ENCODE measurements at regions not wholly inside any gene's neighbourhood (a gene's known extent, or its start where the extent isn't known, plus 50 kb on each side); places are given as distances from the start of the nearest gene placed in this dataset.
"Not testable (repeated sequence)": the region's sequence is repeated elsewhere in the genome, so short reads cannot be mapped to it uniquely, and the experiment has no call there.

DNA sequence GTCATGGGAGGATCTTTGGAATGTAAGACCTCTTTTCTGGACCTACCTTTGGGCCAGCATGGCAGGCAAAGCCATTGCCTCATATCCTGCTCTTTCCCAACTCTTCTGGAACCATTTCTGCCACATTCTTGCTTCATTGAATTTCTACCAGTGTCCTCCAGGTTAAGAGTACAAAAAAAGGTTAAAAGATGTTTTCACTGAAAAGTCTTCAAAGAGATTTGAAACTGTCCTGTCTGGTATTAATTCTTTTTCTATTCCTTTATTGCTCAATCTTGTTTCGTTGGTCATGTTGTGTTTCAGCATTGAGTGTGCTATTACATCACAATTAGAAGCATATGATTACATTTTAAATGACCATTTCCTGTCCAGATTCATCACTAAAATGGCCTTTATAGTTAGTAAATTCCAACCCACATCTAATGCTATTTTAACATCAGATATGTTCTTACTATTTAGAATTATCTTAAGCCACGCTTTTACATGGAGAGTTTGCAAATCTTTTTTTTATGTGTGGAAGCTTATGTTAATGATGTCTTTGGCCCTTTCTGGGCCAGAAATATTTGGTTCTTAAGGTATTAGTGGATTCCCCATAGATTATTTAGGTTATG lies 450.9 kb downstream of the GJA1 start:
- intact Hi-C loops (cut with DNase I) = no loop called here
- H3K36me3 ChIP-seq = no peaks in the 10 kb centered on the region
- H3K4me3 ChIP-seq = no peak overlapping the region
- H3K9me3 ChIP-seq = no peaks in the 10 kb centered on the region
- DNase-seq (no peak), ATAC-seq (peak; percentile 11)
- no peaks in the 10 kb centered on the region for H3K27me3 ChIP-seq
- H3K4me1 ChIP-seq = no peaks in the 10 kb centered on the region
- H3K27ac ChIP-seq = no peak overlapping the region
- TF ChIP-seq, protein P1, sequence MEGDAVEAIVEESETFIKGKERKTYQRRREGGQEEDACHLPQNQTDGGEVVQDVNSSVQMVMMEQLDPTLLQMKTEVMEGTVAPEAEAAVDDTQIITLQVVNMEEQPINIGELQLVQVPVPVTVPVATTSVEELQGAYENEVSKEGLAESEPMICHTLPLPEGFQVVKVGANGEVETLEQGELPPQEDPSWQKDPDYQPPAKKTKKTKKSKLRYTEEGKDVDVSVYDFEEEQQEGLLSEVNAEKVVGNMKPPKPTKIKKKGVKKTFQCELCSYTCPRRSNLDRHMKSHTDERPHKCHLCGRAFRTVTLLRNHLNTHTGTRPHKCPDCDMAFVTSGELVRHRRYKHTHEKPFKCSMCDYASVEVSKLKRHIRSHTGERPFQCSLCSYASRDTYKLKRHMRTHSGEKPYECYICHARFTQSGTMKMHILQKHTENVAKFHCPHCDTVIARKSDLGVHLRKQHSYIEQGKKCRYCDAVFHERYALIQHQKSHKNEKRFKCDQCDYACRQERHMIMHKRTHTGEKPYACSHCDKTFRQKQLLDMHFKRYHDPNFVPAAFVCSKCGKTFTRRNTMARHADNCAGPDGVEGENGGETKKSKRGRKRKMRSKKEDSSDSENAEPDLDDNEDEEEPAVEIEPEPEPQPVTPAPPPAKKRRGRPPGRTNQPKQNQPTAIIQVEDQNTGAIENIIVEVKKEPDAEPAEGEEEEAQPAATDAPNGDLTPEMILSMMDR (IDR thresholded peaks at IDR 0.05) = no peak

DNA sequence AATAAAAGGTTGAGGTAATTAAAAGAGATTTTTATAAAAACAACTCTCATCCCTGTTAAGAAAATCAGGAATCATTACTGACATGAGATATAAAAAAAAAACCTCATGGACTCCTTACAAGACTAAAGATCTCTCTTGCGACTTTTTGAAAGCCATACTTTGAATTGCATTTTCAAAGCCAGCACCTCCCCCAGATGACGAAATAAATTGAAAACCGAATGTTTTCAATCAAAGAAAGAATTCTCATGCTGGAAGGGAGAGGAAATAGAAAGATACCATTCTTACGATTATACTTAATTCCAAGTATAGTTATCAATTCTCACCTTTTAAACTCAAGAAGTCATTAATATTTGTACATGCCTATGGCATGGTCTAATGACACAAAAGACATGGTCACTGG lies 452.3 kb downstream of the GJA1 start:
- ATAC-seq (no peak), DNase-seq (no peak)
- H3K4me1 ChIP-seq = no peaks in the 10 kb centered on the region
- no peak overlapping the region for H3K27ac ChIP-seq
- intact Hi-C loops (cut with DNase I) = no loop called here
- H3K9me3 ChIP-seq = no peaks in the 10 kb centered on the region
- no peaks in the 10 kb centered on the region for H3K27me3 ChIP-seq
- TF ChIP-seq, protein P1 (IDR thresholded peaks at IDR 0.05) = no peak
- no peaks in the 10 kb centered on the region for H3K36me3 ChIP-seq
- H3K4me3 ChIP-seq = no peak overlapping the region

DNA sequence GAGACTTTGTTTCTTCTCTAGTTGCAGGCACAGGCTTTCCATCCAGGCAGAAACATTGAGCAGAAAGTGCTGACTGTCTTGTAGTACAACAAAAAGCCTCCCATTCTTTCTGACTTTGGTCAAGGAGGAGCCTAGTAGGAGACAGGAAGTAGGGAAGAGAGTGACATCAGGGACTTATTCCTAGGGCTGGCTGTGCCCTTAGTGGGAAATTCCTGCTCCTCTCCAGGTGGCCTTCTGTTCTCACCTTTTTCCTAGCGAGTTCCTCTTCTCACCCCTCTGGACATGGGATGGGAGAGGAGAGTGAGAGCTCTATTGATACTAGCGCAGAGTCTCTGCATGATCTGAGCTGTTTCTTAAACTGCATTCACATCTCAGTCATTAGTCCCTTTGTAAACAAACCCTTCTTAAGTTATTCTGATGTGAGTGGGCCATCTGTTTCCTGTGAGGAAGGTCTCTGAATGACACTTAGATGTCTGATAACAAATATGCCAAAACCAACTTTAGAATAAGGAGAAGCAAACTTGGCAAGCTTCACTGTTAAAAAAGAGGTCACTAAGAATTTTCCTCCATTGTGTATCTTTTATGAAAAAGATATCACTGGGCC lies 455.0 kb downstream of the GJA1 start:
- Histone ChIP-seq H3K36me3 (no peaks in the 10 kb centered on the region), H3K9me3 (no peaks in the 10 kb centered on the region), H3K4me1 (no peaks in the 10 kb centered on the region), H3K4me3 (no peak overlapping the region), H3K27me3 (no peaks in the 10 kb centered on the region), H3K27ac (no peak overlapping the region)
- TF ChIP-seq, protein P1 (IDR thresholded peaks at IDR 0.05) = no peak
- DNase-seq (no peak), ATAC-seq (no peak)
- intact Hi-C loops (cut with DNase I) = no loop called here

DNA sequence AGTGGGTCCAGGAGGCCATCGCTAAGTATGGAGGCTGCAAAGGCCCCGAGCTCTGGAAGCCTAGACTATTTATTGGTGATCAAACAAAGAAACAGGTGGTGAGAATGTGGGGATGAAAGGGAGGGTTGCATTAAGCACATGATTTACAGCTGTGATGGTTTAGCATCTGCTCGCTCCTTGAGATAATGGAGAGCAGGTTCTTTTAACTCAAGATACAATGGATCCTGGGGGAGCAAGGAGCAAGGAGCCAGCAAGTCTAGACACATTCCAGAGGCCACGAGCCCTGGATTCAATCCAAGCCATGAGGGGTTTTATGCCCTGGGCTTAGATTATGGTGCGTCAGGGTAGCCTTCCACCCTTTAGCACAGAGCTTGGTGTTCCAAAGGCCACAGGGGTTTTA lies 460.3 kb downstream of the GJA1 start:
- H3K4me3 ChIP-seq; H3K9me3 ChIP-seq; H3K4me1 ChIP-seq; intact Hi-C loops (cut with DNase I); H3K27ac ChIP-seq; H3K27me3 ChIP-seq; DNase-seq; ATAC-seq; H3K36me3 ChIP-seq: not testable (repeated sequence)

DNA sequence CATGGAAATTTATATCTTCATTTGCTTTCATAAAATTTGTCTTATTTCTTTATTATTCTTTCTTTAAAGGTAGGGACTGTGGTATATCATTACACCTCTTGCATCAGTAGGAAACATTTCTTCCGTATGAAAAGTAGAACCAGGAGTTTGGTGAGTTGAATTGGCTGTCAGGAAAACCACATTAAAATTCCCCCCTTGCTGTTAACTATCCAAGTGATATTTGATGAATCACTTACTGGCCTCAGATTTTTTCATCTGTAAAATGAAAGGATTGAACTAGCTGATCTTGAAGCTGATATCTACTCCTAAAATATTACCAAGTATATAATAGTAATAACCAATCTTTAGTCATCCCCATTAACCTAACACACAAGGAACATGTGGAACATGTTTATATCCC lies 460.9 kb downstream of the GJA1 start:
- ATAC-seq (no peak), DNase-seq (no peak)
- Histone ChIP-seq H3K4me1 (no peaks in the 10 kb centered on the region), H3K36me3 (no peaks in the 10 kb centered on the region), H3K4me3 (no peak overlapping the region), H3K27me3 (no peaks in the 10 kb centered on the region), H3K9me3 (no peaks in the 10 kb centered on the region), H3K27ac (no peak overlapping the region)
- TF ChIP-seq, protein P1 (IDR thresholded peaks at IDR 0.05) = no peak
- intact Hi-C loops (cut with DNase I) = no loop called here

DNA sequence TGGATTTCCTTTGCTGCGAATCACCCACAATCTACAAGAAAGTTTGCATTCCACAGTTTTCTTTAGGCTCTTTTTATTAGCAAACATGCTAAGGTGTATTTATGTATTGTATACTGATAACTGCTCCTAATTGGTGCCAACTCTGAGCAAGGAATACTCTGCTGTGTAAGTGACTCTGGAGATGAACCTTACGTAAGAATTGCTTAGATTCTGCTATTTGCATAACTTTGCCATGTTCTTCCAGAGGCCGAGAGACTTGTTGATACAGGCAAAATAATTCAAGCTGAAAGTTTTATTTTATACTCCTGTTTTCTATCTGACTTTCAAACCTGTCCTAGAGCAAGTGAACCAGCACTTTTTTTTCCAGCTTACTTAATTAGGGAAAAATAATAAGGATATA lies 461.3 kb downstream of the GJA1 start:
- no peak overlapping the region for H3K4me3 ChIP-seq
- H3K4me1 ChIP-seq = no peaks in the 10 kb centered on the region
- DNase-seq = no peak
- H3K27ac ChIP-seq = no peak overlapping the region
- H3K9me3 ChIP-seq = no peaks in the 10 kb centered on the region
- H3K36me3 ChIP-seq = no peaks in the 10 kb centered on the region
- TF ChIP-seq, protein P1 (IDR thresholded peaks at IDR 0.05) = no peak
- ATAC-seq = no peak
- H3K27me3 ChIP-seq = no peaks in the 10 kb centered on the region
- intact Hi-C loops (cut with DNase I) = no loop called here

Data from left lung (tissue), 4 donors.